Small intestine (tissue), 7 donors: ENCODE measurements at regions not wholly inside any gene's neighbourhood (a gene's known extent, or its start where the extent isn't known, plus 50 kb on each side); places are given as distances from the start of the nearest gene placed in this dataset.
A peak's percentile ranks its signal among the peaks of the same experiment; 100 is the strongest.

Experiments
- DNase-seq, 2 donors: peaks; one replicate each; pipeline versions ENCODE4 v3.0.0 to v3.0.0-alpha.2; 2013
- FAIRE-seq: peaks from 2 replicates; lab custom pipeline; 2012; peaks lifted over from hg19 to GRCh38; lab: Jason Lieb, UNC
- H3K27ac ChIP-seq, 3 donors: one replicate each; pipeline ENCODE4 v1.5.1; 2013; ENCODE audit warnings: low read length in 2 of 3, mild to moderate bottlenecking in 2 of 3, control low read depth in 1 of 3, inconsistent platforms in 1 of 3, low read depth in 1 of 3, moderate library complexity in 1 of 3
- H3K27me3 ChIP-seq, 3 donors: one replicate each; pipeline ENCODE4 v1.6.1; 2013; ENCODE audit warnings: low read length in 3 of 3, inconsistent platforms in 1 of 3; ENCODE audit not compliant: control insufficient read depth in 3 of 3, insufficient read depth in 3 of 3
- H3K36me3 ChIP-seq, 3 donors: one replicate each; pipeline ENCODE4 v1.6.1; 2013; ENCODE audit warnings: low read length in 3 of 3, inconsistent platforms in 1 of 3, low read depth in 1 of 3, mild to moderate bottlenecking in 1 of 3, moderate library complexity in 1 of 3; ENCODE audit not compliant: control insufficient read depth in 3 of 3, insufficient read depth in 2 of 3
- H3K4me1 ChIP-seq, 3 donors: one replicate each; pipeline ENCODE4 v1.6.1; 2013; ENCODE audit warnings: low read length in 2 of 3, inconsistent platforms in 1 of 3, low read depth in 1 of 3, mild to moderate bottlenecking in 1 of 3, moderate library complexity in 1 of 3; ENCODE audit not compliant: control insufficient read depth in 3 of 3, insufficient read depth in 2 of 3
- H3K4me3 ChIP-seq, 3 donors: one replicate each; pipeline ENCODE4 v1.5.1; 2013; ENCODE audit warnings: low read length in 3 of 3, control low read depth in 1 of 3, inconsistent platforms in 1 of 3, low read depth in 1 of 3, mild to moderate bottlenecking in 1 of 3, moderate library complexity in 1 of 3
- H3K9me3 ChIP-seq, 2 donors: one replicate each; pipeline ENCODE4 v1.6.1; 2013; ENCODE audit warnings: low read depth in 1 of 2, low read length in 1 of 2; ENCODE audit not compliant: control insufficient read depth in 2 of 2, insufficient read depth in 1 of 2
- WGBS, 3 donors: extraction: QIAGEN DNeasy Blood & Tissue Kit; methylation state at CpG; one replicate each; pipeline ENCODE4 v1.1.7; 2013; 5-methylcytosine and 5-hydroxymethylcytosine counted together
- donor health status: healthy with polysubstance abuse.
- donor health status: control.
- donor health status: control.
- donor health status: Bipolar disorder and iron deficiency.
- donor health status: healthy.

DNA sequence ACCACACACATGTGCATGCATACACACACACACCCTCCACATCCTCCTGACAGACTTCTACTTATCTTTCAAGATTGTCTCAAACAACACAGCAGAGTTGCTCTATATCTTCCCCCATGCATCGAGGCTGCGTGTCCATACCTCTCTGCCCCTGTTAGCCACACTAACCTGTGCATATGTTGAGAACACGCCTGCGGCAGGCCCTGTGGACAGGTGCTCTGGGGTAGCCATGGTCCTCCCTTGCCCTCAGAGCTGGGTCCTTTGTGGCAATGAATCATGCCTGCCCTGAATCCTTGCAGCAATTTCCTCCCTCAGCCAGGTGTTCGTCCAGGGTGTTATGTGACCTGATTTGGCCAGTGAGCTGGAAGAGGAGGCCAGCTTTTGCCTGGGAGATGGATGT, 213.3 kb downstream of the KATNAL1 start:
- no peaks in the 10 kb centered on the region for H3K27me3 ChIP-seq
- no peaks in the 10 kb centered on the region for H3K36me3 ChIP-seq
- H3K9me3 ChIP-seq: no peaks in the 10 kb centered on the region
- no peak overlapping the region for H3K4me3 ChIP-seq
- H3K27ac ChIP-seq: no peak overlapping the region
- no peak for DNase-seq
- FAIRE-seq: no peak
- 87 to 92% (median 89%) methylated on average over 5 of the region's 5 CpGs for WGBS, 3 donors
- H3K4me1 ChIP-seq: no peaks in the 10 kb centered on the region

DNA sequence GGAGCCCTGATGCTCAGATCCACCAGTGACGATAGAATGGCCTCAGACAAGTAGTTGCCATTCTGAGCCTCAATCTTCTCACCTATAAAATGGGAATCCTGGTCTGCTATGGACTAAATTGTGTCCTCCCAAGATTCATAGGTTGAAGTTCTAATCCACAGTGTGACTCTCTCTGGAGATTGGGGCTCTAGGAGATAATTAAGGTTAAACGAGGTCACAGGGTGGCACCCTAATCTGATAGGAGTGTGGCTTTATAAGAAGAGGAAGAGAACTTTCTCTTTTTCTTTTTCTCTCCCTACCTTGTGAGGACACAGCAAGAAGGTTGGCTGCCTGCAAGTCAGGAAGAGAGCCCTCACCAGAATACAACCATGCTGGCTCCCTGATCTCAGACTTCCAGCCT, 214.1 kb downstream of the KATNAL1 start:
- Histone ChIP-seq H3K36me3 (no peaks in the 10 kb centered on the region), H3K4me1 (no peaks in the 10 kb centered on the region), H3K27me3 (no peaks in the 10 kb centered on the region), H3K9me3 (no peaks in the 10 kb centered on the region), H3K27ac (no peak overlapping the region), H3K4me3 (no peak overlapping the region)
- peak in 1 of 2 donors; percentile 34 for DNase-seq
- no peak for FAIRE-seq
- 60 to 78% (median 63%) methylated on average over 2 of the region's 2 CpGs for WGBS, 3 donors

DNA sequence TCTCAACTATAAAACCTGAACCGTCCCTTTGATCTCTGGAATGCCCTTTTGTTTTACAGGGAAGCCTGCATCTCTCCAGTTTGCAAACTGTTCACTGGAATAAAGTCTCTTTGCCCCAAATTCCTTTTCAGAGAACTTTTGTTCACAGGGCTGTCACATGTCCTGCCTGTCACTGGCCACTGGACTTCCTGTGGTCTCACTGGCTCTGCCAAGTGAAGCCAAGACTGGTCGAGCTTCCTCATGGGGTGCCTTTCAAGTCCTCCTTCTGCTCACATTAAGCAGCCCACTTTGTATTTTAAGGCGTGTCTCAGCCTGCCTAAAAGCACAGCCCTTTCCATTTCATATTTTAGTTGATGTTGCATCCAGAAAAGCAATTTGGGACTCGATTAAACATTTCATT, 215.7 kb downstream of the KATNAL1 start:
- Histone ChIP-seq H3K27ac (no peak overlapping the region), H3K4me1 (no peaks in the 10 kb centered on the region), H3K9me3 (no peaks in the 10 kb centered on the region), H3K36me3 (no peaks in the 10 kb centered on the region), H3K27me3 (no peaks in the 10 kb centered on the region), H3K4me3 (no peak overlapping the region)
- DNase-seq: no peak
- 67 to 80% (median 72%) methylated on average over 4 of the region's 4 CpGs for WGBS, 3 donors
- no peak for FAIRE-seq

DNA sequence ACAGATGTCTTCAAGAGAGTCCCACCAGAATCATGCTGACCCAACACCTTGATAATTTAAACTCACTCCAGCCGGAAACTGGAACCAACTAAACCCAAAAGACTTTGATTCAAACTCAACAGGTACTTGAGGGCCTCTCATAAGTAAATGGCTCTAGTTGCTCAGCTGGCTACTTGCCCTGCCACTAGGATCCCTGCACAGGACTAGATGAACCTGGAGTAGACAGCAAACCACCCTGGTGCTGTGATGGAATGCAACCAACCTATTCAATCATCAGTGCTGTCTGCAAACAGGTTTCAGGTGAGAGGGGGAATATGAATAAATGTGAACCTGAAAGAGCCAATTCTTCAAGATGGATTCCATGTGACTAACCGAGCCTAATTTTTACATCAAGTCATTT, 216.3 kb downstream of the KATNAL1 start:
- FAIRE-seq: no peak
- Histone ChIP-seq H3K36me3 (no peaks in the 10 kb centered on the region), H3K27me3 (no peaks in the 10 kb centered on the region), H3K27ac (no peak overlapping the region), H3K4me1 (no peaks in the 10 kb centered on the region), H3K4me3 (no peak overlapping the region), H3K9me3 (no peaks in the 10 kb centered on the region)
- WGBS, 3 donors: 82 to 94% (median 90%) methylated on average over 2 of the region's 2 CpGs
- no peak for DNase-seq

DNA sequence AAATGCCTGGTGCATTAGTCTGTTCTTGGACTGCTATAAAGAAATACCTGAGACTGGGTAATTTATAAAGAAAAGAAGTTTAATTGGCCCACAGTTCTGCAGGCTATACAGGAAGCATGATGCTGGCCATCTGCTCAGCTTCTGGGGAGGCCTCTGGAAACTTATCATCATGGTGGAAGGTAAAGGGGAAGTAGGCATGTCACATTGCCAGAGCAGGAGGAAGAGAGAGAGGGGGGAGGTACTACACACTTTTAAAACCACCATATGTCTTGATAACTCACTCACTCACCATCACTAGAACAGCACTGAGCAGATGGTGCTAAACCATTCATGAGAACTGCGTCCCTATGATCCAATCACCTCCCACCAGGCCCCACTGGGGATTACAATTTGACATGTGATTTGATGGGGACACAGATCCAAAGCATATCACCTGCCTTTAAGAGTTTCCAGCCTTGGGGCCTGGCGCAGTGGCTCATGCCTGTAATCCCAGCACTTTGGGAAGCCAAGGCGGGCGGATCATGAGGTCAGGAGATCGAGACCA, 219.0 kb downstream of the KATNAL1 start:
- 76 to 98% (median 86%) methylated on average over 5 of the region's 5 CpGs for WGBS, 3 donors
- no peak overlapping the region for H3K4me3 ChIP-seq
- H3K9me3 ChIP-seq: no peaks in the 10 kb centered on the region
- FAIRE-seq (no peak), DNase-seq (no peak)
- H3K27ac ChIP-seq: no peak overlapping the region
- H3K4me1 ChIP-seq: no peaks in the 10 kb centered on the region
- no peaks in the 10 kb centered on the region for H3K27me3 ChIP-seq
- H3K36me3 ChIP-seq: no peaks in the 10 kb centered on the region

DNA sequence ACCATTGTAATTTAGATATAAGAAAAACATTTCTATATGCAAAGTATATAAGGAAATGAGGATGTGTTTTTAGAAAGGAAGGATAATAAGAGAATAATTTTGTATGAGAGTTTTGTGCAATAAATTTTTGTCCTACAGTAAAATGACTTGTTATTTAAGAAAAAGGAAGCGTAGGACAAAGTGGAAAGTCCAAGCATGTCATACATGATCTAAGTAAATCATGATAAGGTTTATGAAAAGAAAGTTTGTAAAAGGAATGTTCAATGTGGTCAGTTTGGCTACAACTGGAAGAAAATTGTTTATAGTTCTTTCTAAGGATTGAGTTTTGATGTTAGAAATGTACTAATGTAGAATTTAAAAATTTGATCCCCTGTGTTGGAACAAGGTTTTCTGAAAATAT, 222.3 kb downstream of the KATNAL1 start:
- no peaks in the 10 kb centered on the region for H3K27me3 ChIP-seq
- no peaks in the 10 kb centered on the region for H3K9me3 ChIP-seq
- 70 to 87% (median 75%) methylated on average over 1 of the region's 1 CpG for WGBS, 3 donors
- no peak overlapping the region for H3K4me3 ChIP-seq
- H3K36me3 ChIP-seq: no peaks in the 10 kb centered on the region
- DNase-seq: no peak
- no peak overlapping the region for H3K27ac ChIP-seq
- FAIRE-seq: peak; percentile 36
- H3K4me1 ChIP-seq: no peaks in the 10 kb centered on the region

DNA sequence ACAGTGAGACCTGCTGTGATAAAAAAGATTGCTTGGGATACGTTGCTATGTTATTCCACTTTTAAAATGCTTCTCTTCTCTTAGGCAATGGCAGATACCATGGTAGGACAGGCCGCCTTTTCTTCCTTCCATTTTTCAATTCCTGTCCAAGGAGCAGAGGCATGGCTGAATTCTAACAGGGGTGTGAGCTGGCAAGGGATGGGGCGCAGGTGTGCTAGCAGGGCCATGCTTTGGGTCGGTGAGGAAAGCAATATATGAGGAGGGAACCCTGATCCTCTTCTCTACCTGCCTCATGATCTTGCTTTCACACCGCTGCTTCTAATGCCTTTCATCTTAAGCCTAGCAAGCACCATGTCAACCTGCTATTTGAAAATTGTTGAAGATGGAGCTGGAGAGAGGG, 225.0 kb downstream of the KATNAL1 start:
- no peak for FAIRE-seq
- no peak for DNase-seq
- Histone ChIP-seq H3K27me3 (no peaks in the 10 kb centered on the region), H3K4me1 (no peaks in the 10 kb centered on the region), H3K9me3 (no peaks in the 10 kb centered on the region), H3K27ac (no peak overlapping the region), H3K4me3 (no peak overlapping the region), H3K36me3 (no peaks in the 10 kb centered on the region)
- 80 to 91% (median 87%) methylated on average over 5 of the region's 5 CpGs for WGBS, 3 donors

DNA sequence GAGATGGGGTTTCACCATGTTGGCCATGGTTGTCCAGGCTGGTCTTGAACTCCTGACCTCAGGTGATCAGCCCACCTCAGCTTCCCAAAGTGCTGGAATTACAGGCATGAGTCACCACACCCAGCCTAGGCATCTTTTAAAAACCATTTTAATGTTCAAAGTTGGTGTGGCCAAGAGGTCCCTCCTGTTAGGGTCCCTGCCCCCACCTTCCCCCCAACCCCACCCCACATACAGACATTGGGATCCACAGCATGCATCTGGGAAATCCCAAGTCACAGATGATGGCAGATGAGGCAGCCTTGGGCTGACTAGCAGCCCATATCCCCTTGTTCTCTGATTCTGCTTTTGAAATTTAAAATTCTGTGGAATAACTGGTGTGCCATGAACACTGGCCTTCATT, 226.0 kb downstream of the KATNAL1 start:
- Histone ChIP-seq H3K9me3 (no peaks in the 10 kb centered on the region), H3K36me3 (no peaks in the 10 kb centered on the region), H3K4me1 (no peaks in the 10 kb centered on the region), H3K4me3 (no peak overlapping the region), H3K27me3 (no peaks in the 10 kb centered on the region), H3K27ac (no peak overlapping the region)
- DNase-seq (no peak), FAIRE-seq (no peak)

DNA sequence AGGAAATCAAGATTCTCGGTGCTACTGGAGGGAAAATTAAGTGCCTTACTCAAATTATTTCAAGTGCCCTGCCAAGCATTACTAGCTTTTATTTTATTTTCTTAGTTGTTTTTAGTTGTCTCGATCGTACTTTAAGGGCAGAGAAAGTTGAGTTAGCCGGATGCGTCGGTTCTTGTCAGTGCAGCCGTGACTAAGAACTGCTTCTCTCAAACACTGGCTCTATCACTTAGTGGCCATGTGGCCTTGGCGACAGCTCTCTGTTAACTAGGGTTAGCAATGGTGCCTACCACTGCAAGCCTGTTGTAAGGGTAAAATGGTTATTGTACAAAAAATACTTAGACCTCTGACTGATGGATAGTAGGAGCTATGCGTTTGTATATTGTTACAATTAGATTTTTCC, 227.8 kb downstream of the KATNAL1 start:
- Histone ChIP-seq H3K9me3 (no peaks in the 10 kb centered on the region), H3K4me3 (no peak overlapping the region), H3K27me3 (no peaks in the 10 kb centered on the region), H3K27ac (no peak overlapping the region), H3K36me3 (no peaks in the 10 kb centered on the region), H3K4me1 (no peaks in the 10 kb centered on the region)
- 82 to 86% (median 82%) methylated on average over 9 of the region's 9 CpGs for WGBS, 3 donors
- DNase-seq: no peak
- no peak for FAIRE-seq
